Activated T-helper 17 cell treated with anti-CD3 and anti-CD28 coated beads, Interleukin-2, amount 50 U/mL, for 72 hours (primary cell): ENCODE measurements at regions not wholly inside any gene's neighbourhood (a gene's known extent, or its start where the extent isn't known, plus 50 kb on each side); places are given as distances from the start of the nearest gene placed in this dataset.
"Not testable (repeated sequence)": the region's sequence is repeated elsewhere in the genome, so short reads cannot be mapped to it uniquely, and the experiment has no call there.

Experiments used
- ATAC-seq: fragments of 150-1000 bp; cut with Tn5 transposase; replicated peaks from 2 replicates; pipeline ENCODE4 v1.10.0; 2021; ENCODE audit warnings: mild to moderate bottlenecking, moderate library complexity
- H3K27ac Mint-ChIP-seq: one replicate; pipeline ENCODE4 v1.8.0; 2022; ENCODE audit warnings: mixed read lengths
- H3K27me3 Mint-ChIP-seq: one replicate; pipeline ENCODE4 v1.8.0; 2022; ENCODE audit warnings: mixed read lengths
- H3K36me3 Mint-ChIP-seq: one replicate; pipeline ENCODE4 v1.8.0; 2022; ENCODE audit warnings: low read depth, mild to moderate bottlenecking, mixed read lengths
- H3K4me1 Mint-ChIP-seq: one replicate; pipeline ENCODE4 v1.8.0; 2022; ENCODE audit warnings: mixed read lengths
- H3K4me3 Mint-ChIP-seq: one replicate; pipeline ENCODE4 v1.8.0; 2022; ENCODE audit warnings: mild to moderate bottlenecking, mixed read lengths
- H3K9me3 Mint-ChIP-seq: one replicate; pipeline ENCODE4 v1.8.0; 2022; ENCODE audit warnings: mixed read lengths

GRCh38 chr2:83394134-83394904, 1064.8 kb downstream of the SUCLG1 start:
- H3K27me3 Mint-ChIP-seq, result no peaks in the 10 kb centered on the region
- H3K4me3 Mint-ChIP-seq, result no peak overlapping the region
- no peak overlapping the region for H3K27ac Mint-ChIP-seq
- no peak for ATAC-seq
- H3K36me3 Mint-ChIP-seq, result no peaks in the 10 kb centered on the region
- H3K4me1 Mint-ChIP-seq, result no peaks in the 10 kb centered on the region
- H3K9me3 Mint-ChIP-seq, result peaks cover 2% of the 10 kb centered on the region

DNA sequence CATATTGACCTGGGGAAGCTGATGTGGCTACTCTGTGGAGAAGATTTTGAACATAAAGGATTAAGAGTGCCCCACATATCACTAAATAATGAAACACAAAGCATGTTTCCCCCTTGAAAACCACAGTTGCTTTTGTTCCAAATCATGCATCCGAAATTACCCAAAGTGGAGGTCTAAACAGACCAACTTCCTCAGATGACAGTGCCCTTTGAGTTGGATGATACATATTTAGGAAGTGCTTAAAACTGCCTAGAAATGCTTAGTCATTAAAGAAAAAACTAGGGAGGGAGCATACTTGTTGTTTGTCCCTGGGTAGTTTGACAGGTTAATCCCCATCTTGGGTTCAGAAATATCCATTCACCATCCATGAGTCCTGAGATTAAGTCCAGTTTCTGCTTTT, 1070.3 kb downstream of the SUCLG1 start:
- Mint-ChIP-seq H3K4me3 (no peak overlapping the region), H3K36me3 (no peaks in the 10 kb centered on the region), H3K9me3 (peaks cover 3% of the 10 kb centered on the region), H3K27ac (no peak overlapping the region), H3K27me3 (no peaks in the 10 kb centered on the region), H3K4me1 (no peaks in the 10 kb centered on the region)
- no peak for ATAC-seq

- no peak overlapping the region for H3K27ac Mint-ChIP-seq
- ATAC-seq, result no peak
- H3K4me1 Mint-ChIP-seq, result no peaks in the 10 kb centered on the region
- no peaks in the 10 kb centered on the region for H3K36me3 Mint-ChIP-seq
- H3K9me3 Mint-ChIP-seq, result peaks cover 9% of the 10 kb centered on the region
- no peaks in the 10 kb centered on the region for H3K27me3 Mint-ChIP-seq
- no peak overlapping the region for H3K4me3 Mint-ChIP-seq
These were observed 1072.5 kb downstream of the SUCLG1 start for GRCh38 chr2:83386549-83386948.

DNA sequence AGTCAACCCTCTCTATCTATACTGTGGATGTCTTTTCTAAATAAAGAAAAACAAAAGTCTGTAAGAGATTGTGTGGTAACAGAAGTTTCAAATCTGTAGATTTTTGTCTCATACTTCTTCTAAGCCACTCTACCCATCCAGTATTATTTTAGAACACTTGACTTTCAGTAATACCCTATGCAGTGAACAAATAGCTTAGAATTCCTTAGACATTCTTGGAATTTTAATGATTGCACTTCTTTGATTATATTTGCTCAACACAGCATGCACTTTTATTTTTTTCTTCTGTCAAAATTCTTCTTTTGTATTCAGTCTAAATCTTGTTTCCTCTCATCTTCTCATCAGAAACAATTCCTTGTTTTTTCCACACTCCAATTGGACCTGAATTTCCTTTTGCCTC, 1080.2 kb downstream of the SUCLG1 start:
- H3K4me1 Mint-ChIP-seq, result no peaks in the 10 kb centered on the region
- no peaks in the 10 kb centered on the region for H3K27me3 Mint-ChIP-seq
- ATAC-seq, result no peak
- peaks cover 18% of the 10 kb centered on the region for H3K9me3 Mint-ChIP-seq
- no peak overlapping the region for H3K4me3 Mint-ChIP-seq
- H3K36me3 Mint-ChIP-seq, result no peaks in the 10 kb centered on the region
- H3K27ac Mint-ChIP-seq, result no peak overlapping the region

- H3K27ac Mint-ChIP-seq, result no peak overlapping the region
- no peaks in the 10 kb centered on the region for H3K27me3 Mint-ChIP-seq
- H3K4me3 Mint-ChIP-seq, result no peak overlapping the region
- no peak for ATAC-seq
- H3K36me3 Mint-ChIP-seq, result no peaks in the 10 kb centered on the region
- no peaks in the 10 kb centered on the region for H3K4me1 Mint-ChIP-seq
- H3K9me3 Mint-ChIP-seq, result peaks cover 23% of the 10 kb centered on the region
These were observed 1082.3 kb downstream of the SUCLG1 start for GRCh38 chr2:83376731-83377130.

GRCh38 chr2:83370419-83370762, 1088.7 kb downstream of the SUCLG1 start:
- no peak overlapping the region for H3K4me3 Mint-ChIP-seq
- no peak overlapping the region for H3K27ac Mint-ChIP-seq
- H3K27me3 Mint-ChIP-seq, result no peaks in the 10 kb centered on the region
- H3K36me3 Mint-ChIP-seq, result no peaks in the 10 kb centered on the region
- no peak for ATAC-seq
- no peaks in the 10 kb centered on the region for H3K4me1 Mint-ChIP-seq
- H3K9me3 Mint-ChIP-seq, result peaks cover 9% of the 10 kb centered on the region

- H3K27me3 Mint-ChIP-seq, result no peaks in the 10 kb centered on the region
- peaks cover 8% of the 10 kb centered on the region for H3K9me3 Mint-ChIP-seq
- H3K4me3 Mint-ChIP-seq, result no peak overlapping the region
- no peaks in the 10 kb centered on the region for H3K36me3 Mint-ChIP-seq
- no peaks in the 10 kb centered on the region for H3K4me1 Mint-ChIP-seq
- ATAC-seq, result no peak
- no peak overlapping the region for H3K27ac Mint-ChIP-seq
These were observed 1089.3 kb downstream of the SUCLG1 start for GRCh38 chr2:83369601-83370418.

DNA sequence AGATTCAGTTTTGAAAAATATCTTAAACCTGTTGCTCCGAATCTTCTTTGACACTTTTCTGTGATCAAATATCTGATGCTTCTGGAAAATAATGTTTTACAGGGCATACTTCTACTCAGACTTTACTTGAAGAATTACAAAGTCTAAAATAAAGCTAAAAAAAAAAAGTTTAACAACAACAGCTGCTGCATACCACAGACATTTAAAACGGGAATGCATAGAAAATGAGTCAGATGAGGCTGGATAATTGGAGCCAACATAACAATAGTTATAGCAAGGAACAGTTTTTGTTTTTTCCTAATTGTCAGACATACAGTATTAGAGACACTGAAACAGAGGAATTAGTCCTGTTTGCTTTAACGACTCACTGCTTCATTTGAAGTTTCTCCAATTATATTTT, 1090.2 kb downstream of the SUCLG1 start:
- Mint-ChIP-seq H3K9me3 (peaks cover 8% of the 10 kb centered on the region), H3K4me1 (no peaks in the 10 kb centered on the region), H3K4me3 (no peak overlapping the region), H3K36me3 (no peaks in the 10 kb centered on the region), H3K27me3 (no peaks in the 10 kb centered on the region), H3K27ac (no peak overlapping the region)
- ATAC-seq, result no peak

DNA sequence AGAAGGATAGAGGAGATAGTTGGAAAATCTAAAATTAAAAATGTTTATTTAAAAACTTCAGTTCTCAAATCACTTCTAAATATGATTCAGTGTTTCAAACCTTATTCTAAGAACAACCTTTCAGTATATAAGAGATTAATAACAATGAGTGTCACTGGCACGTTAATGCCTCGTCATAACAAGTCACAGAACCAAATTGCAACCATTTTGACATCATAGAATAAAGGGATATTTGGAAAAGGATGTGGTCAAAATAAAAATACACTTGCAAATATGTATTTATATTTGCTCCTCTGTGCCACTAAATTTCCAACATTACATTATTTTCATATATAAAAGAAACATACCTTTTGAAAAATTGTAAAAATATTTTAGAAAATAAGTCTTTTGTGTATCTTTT, 1090.6 kb downstream of the SUCLG1 start:
- Mint-ChIP-seq H3K9me3 (peaks cover 8% of the 10 kb centered on the region), H3K27me3 (no peaks in the 10 kb centered on the region), H3K4me1 (no peaks in the 10 kb centered on the region), H3K36me3 (no peaks in the 10 kb centered on the region), H3K4me3 (no peak overlapping the region), H3K27ac (no peak overlapping the region)
- no peak for ATAC-seq

GRCh38 chr2:83365476-83365875, 1093.6 kb downstream of the SUCLG1 start:
- Mint-ChIP-seq H3K36me3 (no peaks in the 10 kb centered on the region), H3K27ac (no peak overlapping the region), H3K4me1 (no peaks in the 10 kb centered on the region), H3K27me3 (no peaks in the 10 kb centered on the region), H3K9me3 (peaks cover 9% of the 10 kb centered on the region), H3K4me3 (no peak overlapping the region)
- no peak for ATAC-seq

- no peak for ATAC-seq
- Mint-ChIP-seq H3K36me3 (no peaks in the 10 kb centered on the region), H3K27ac (no peak overlapping the region), H3K27me3 (no peaks in the 10 kb centered on the region), H3K4me3 (no peak overlapping the region), H3K9me3 (peaks cover 9% of the 10 kb centered on the region), H3K4me1 (no peaks in the 10 kb centered on the region)
These were observed 1094.8 kb downstream of the SUCLG1 start for GRCh38 chr2:83364264-83364663.

DNA sequence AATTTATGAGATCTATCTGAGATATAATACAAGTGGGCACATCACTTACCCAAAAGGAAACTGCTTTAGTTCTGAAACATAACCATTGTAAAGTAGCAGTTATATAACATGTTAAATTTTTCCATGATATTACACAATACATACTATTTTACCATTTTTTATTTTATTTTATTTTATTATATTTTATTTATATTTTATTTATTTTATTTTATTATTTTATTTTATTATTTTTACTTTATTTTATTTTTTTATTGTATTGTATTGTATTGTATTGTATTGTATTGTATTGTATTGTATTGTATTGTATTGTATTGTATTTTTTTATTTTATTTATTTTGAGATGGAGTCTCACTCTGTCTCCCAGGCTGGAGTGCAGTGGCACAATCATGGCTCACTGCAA, 1095.9 kb downstream of the SUCLG1 start:
- H3K27ac Mint-ChIP-seq, H3K9me3 Mint-ChIP-seq, H3K4me1 Mint-ChIP-seq, H3K4me3 Mint-ChIP-seq, ATAC-seq, H3K27me3 Mint-ChIP-seq, H3K36me3 Mint-ChIP-seq: not testable (repeated sequence)

GRCh38 chr2:83359336-83359735, 1099.7 kb downstream of the SUCLG1 start:
- Mint-ChIP-seq H3K9me3 (peaks cover 9% of the 10 kb centered on the region), H3K36me3 (no peaks in the 10 kb centered on the region), H3K27me3 (no peaks in the 10 kb centered on the region), H3K27ac (no peak overlapping the region), H3K4me3 (no peak overlapping the region), H3K4me1 (no peaks in the 10 kb centered on the region)
- ATAC-seq, result no peak

DNA sequence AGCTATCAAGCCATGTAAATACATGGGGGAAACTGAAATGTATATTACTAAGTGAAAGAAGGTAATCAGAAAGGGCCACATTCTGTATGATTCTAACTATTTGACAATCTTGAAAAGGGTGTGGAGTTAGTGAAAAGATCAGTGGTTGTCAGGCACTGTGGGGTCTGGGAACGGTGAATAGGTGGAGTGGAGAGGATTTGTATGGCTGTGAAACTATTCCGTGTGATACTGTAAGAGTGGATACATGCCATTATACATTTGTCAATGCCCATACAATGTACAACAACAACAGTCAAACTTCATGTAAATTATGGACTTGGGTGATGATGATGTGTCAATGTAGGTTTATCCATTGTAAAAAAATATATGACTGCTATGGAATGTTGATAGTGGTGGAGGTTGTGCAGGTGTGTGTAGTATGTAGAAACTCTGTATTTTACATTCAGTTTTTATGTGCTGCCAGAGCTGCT, 1116.2 kb downstream of the SUCLG1 start:
- Mint-ChIP-seq H3K36me3 (no peaks in the 10 kb centered on the region), H3K27me3 (no peaks in the 10 kb centered on the region), H3K4me3 (no peak overlapping the region), H3K27ac (no peak overlapping the region), H3K4me1 (no peaks in the 10 kb centered on the region), H3K9me3 (peaks cover 8% of the 10 kb centered on the region)
- ATAC-seq, result peak; percentile 68

GRCh38 chr2:83340424-83340823, 1118.7 kb downstream of the SUCLG1 start:
- H3K27me3 Mint-ChIP-seq, result no peaks in the 10 kb centered on the region
- ATAC-seq, result peak; percentile 31

More at GRCh38 chr2:83340424-83340823, 1118.7 kb downstream of the SUCLG1 start:
- H3K4me1 Mint-ChIP-seq, result no peaks in the 10 kb centered on the region
- no peaks in the 10 kb centered on the region for H3K36me3 Mint-ChIP-seq
- no peak overlapping the region for H3K4me3 Mint-ChIP-seq
- no peak overlapping the region for H3K27ac Mint-ChIP-seq
- H3K9me3 Mint-ChIP-seq, result peaks cover 2% of the 10 kb centered on the region
